Adrenal gland (tissue), 5 donors: ENCODE measurements at regions not wholly inside any gene's neighbourhood (a gene's known extent, or its start where the extent isn't known, plus 50 kb on each side); places are given as distances from the start of the nearest gene placed in this dataset.

Experiments
- POLR2A ChIP-seq, 2 donors: fragments of 450-650 bp; IDR thresholded peaks; one replicate each; pipeline ENCODE4 v1.6.1; 2017; ENCODE audit warnings: antibody characterized with exemption in 2 of 2, mild to moderate bottlenecking in 2 of 2, moderate library complexity in 1 of 2
- TF ChIP-seq, protein P1 (sequence below), 6 experiments: fragments of 450-650 bp in 4 of 6; fragments of 200-600 bp in 2 of 6; sonication (generic) in 1 of 6; IDR thresholded peaks; 1 replicate in 5 of 6; 2 replicates in 1 of 6; pipeline versions ENCODE4 v1.5.1 to v1.8.0; 2016 to 2021; ENCODE audit warnings: antibody characterized with exemption in 6 of 6, mild to moderate bottlenecking in 2 of 6, moderate library complexity in 1 of 6
- donor health status: DM: no; HTN: no; CAD: no.

DNA sequence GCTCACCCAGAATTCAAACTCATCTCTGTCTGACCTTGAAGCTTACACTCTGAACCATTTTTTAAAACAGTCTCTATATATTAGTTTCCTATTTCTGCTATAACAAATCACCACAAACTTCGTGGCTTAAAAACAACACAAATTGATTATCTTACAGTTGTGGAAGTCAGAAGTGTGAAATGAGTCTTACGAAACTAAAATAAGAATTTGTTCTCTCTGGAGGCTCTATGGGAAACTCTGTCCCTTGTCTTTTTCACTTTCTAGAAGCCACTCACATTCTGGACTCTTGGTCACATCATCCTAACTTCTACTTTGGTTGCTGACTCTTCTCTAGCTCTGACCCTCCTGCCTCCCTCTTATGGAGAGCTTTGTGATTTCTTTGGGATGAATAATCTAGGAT is 429.3 kb upstream of the THBS1 start:
- TF ChIP-seq, protein P1, sequence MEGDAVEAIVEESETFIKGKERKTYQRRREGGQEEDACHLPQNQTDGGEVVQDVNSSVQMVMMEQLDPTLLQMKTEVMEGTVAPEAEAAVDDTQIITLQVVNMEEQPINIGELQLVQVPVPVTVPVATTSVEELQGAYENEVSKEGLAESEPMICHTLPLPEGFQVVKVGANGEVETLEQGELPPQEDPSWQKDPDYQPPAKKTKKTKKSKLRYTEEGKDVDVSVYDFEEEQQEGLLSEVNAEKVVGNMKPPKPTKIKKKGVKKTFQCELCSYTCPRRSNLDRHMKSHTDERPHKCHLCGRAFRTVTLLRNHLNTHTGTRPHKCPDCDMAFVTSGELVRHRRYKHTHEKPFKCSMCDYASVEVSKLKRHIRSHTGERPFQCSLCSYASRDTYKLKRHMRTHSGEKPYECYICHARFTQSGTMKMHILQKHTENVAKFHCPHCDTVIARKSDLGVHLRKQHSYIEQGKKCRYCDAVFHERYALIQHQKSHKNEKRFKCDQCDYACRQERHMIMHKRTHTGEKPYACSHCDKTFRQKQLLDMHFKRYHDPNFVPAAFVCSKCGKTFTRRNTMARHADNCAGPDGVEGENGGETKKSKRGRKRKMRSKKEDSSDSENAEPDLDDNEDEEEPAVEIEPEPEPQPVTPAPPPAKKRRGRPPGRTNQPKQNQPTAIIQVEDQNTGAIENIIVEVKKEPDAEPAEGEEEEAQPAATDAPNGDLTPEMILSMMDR (IDR thresholded peaks at IDR 0.05), result no peak
- no peak for TF ChIP-seq POLR2A (IDR thresholded peaks at IDR 0.05)
